Skeletal muscle tissue (tissue), 3 donors: ENCODE measurements at regions not wholly inside any gene's neighbourhood (a gene's known extent, or its start where the extent isn't known, plus 50 kb on each side); places are given as distances from the start of the nearest gene placed in this dataset.
"Not testable (repeated sequence)": the region's sequence is repeated elsewhere in the genome, so short reads cannot be mapped to it uniquely, and the experiment has no call there.

Source experiments
- H3K27ac ChIP-seq: one replicate; pipeline ENCODE4 v1.7.0; 2013; ENCODE audit warnings: mild to moderate bottlenecking, low read depth, low read length, inconsistent platforms
- H3K27me3 ChIP-seq, 3 donors: one replicate each; pipeline ENCODE4 v1.7.0; 2013; ENCODE audit warnings: low read length in 3 of 3; ENCODE audit not compliant: control insufficient read depth in 3 of 3, insufficient read depth in 3 of 3
- H3K36me3 ChIP-seq, 3 donors: one replicate each; pipeline ENCODE4 v1.7.0; 2013; ENCODE audit warnings: low read length in 3 of 3; ENCODE audit not compliant: control insufficient read depth in 3 of 3, insufficient read depth in 3 of 3
- H3K4me1 ChIP-seq, 3 donors: one replicate each; pipeline ENCODE4 v1.7.0; 2013; ENCODE audit warnings: low read length in 3 of 3, mild to moderate bottlenecking in 3 of 3; ENCODE audit not compliant: control insufficient read depth in 3 of 3, insufficient read depth in 3 of 3
- H3K4me3 ChIP-seq, 3 donors: one replicate each; pipeline ENCODE4 v1.7.0; 2013; ENCODE audit warnings: low read length in 3 of 3
- H3K9ac ChIP-seq, 3 donors: one replicate each; pipeline ENCODE4 v1.7.0; 2013; ENCODE audit warnings: low read length in 3 of 3, mild to moderate bottlenecking in 3 of 3, moderate library complexity in 2 of 3, low read depth in 1 of 3
- H3K9me3 ChIP-seq, 3 donors: one replicate each; pipeline ENCODE4 v1.7.0; 2013; ENCODE audit warnings: low read length in 3 of 3; ENCODE audit not compliant: control insufficient read depth in 3 of 3
- donor health status: Osteomylitis.

GRCh38 chr10:18860631-18861240 lies 187.9 kb upstream of the MALRD1 start:
- Histone ChIP-seq H3K4me3 (no peak overlapping the region), H3K9ac (no peak overlapping the region), H3K27ac (no peak overlapping the region), H3K4me1 (no peaks in the 10 kb centered on the region), H3K9me3 (peaks cover 0 to 3% (median 0%) of the 10 kb centered on the region in 3 donors), H3K27me3 (no peaks in the 10 kb centered on the region), H3K36me3 (no peaks in the 10 kb centered on the region)

GRCh38 chr10:18861382-18861781 lies 187.2 kb upstream of the MALRD1 start:
- no peak overlapping the region for H3K4me3 ChIP-seq
- H3K9ac ChIP-seq: no peak overlapping the region
- no peaks in the 10 kb centered on the region for H3K4me1 ChIP-seq
- H3K9me3 ChIP-seq: peaks cover 0 to 3% (median 0%) of the 10 kb centered on the region in 3 donors
- no peak overlapping the region for H3K27ac ChIP-seq
- no peaks in the 10 kb centered on the region for H3K27me3 ChIP-seq
- H3K36me3 ChIP-seq: no peaks in the 10 kb centered on the region

GRCh38 chr10:18866852-18867251 lies 181.7 kb upstream of the MALRD1 start:
- Histone ChIP-seq H3K4me1 (no peaks in the 10 kb centered on the region), H3K27ac (no peak overlapping the region), H3K27me3 (no peaks in the 10 kb centered on the region), H3K4me3 (no peak overlapping the region), H3K9ac (no peak overlapping the region), H3K36me3 (no peaks in the 10 kb centered on the region), H3K9me3 (peaks cover 0 to 3% (median 0%) of the 10 kb centered on the region in 3 donors)

GRCh38 chr10:18868919-18869318 lies 179.7 kb upstream of the MALRD1 start:
- H3K4me3 ChIP-seq: no peak overlapping the region
- H3K4me1 ChIP-seq: no peaks in the 10 kb centered on the region
- peaks cover 0 to 3% (median 0%) of the 10 kb centered on the region in 3 donors for H3K9me3 ChIP-seq
- H3K36me3 ChIP-seq: no peaks in the 10 kb centered on the region
- no peaks in the 10 kb centered on the region for H3K27me3 ChIP-seq
- H3K27ac ChIP-seq: no peak overlapping the region
- H3K9ac ChIP-seq: no peak overlapping the region

- no peak overlapping the region for H3K27ac ChIP-seq
- no peak overlapping the region for H3K9ac ChIP-seq
- H3K9me3 ChIP-seq: no peaks in the 10 kb centered on the region
- H3K4me3 ChIP-seq: no peak overlapping the region
- H3K27me3 ChIP-seq: no peaks in the 10 kb centered on the region
- no peaks in the 10 kb centered on the region for H3K36me3 ChIP-seq
- H3K4me1 ChIP-seq: no peaks in the 10 kb centered on the region
These were observed 173.1 kb upstream of the MALRD1 start for GRCh38 chr10:18875477-18875876.

GRCh38 chr10:18879284-18879683 lies 169.3 kb upstream of the MALRD1 start:
- H3K9ac ChIP-seq: no peak overlapping the region
- H3K36me3 ChIP-seq: no peaks in the 10 kb centered on the region
- no peaks in the 10 kb centered on the region for H3K4me1 ChIP-seq
- no peaks in the 10 kb centered on the region for H3K9me3 ChIP-seq
- H3K4me3 ChIP-seq: no peak overlapping the region
- no peaks in the 10 kb centered on the region for H3K27me3 ChIP-seq
- no peak overlapping the region for H3K27ac ChIP-seq

GRCh38 chr10:18880530-18880929 lies 168.1 kb upstream of the MALRD1 start:
- H3K4me3 ChIP-seq: no peak overlapping the region
- H3K4me1 ChIP-seq: no peaks in the 10 kb centered on the region
- no peaks in the 10 kb centered on the region for H3K27me3 ChIP-seq
- no peaks in the 10 kb centered on the region for H3K36me3 ChIP-seq
- no peak overlapping the region for H3K9ac ChIP-seq
- H3K27ac ChIP-seq: no peak overlapping the region
- no peaks in the 10 kb centered on the region for H3K9me3 ChIP-seq

- no peaks in the 10 kb centered on the region for H3K9me3 ChIP-seq
- H3K4me3 ChIP-seq: no peak overlapping the region
- H3K4me1 ChIP-seq: no peaks in the 10 kb centered on the region
- no peak overlapping the region for H3K9ac ChIP-seq
- H3K36me3 ChIP-seq: no peaks in the 10 kb centered on the region
- no peaks in the 10 kb centered on the region for H3K27me3 ChIP-seq
- H3K27ac ChIP-seq: no peak overlapping the region
These were observed 162.5 kb upstream of the MALRD1 start for GRCh38 chr10:18886102-18886501.

GRCh38 chr10:18906636-18907035 lies 142.0 kb upstream of the MALRD1 start:
- peaks cover 0 to 3% (median 0%) of the 10 kb centered on the region in 3 donors for H3K9me3 ChIP-seq
- H3K36me3 ChIP-seq: no peaks in the 10 kb centered on the region
- H3K4me3 ChIP-seq: no peak overlapping the region
- no peak overlapping the region for H3K9ac ChIP-seq
- H3K27ac ChIP-seq: no peak overlapping the region
- H3K4me1 ChIP-seq: no peaks in the 10 kb centered on the region
- no peaks in the 10 kb centered on the region for H3K27me3 ChIP-seq

GRCh38 chr10:18917431-18917830 lies 131.2 kb upstream of the MALRD1 start:
- not testable (repeated sequence) for H3K9ac ChIP-seq, H3K9me3 ChIP-seq, H3K4me3 ChIP-seq

More at GRCh38 chr10:18917431-18917830, 131.2 kb upstream of the MALRD1 start:
- H3K36me3 ChIP-seq, H3K27ac ChIP-seq, H3K4me1 ChIP-seq, H3K27me3 ChIP-seq: not testable (repeated sequence)
